Skin epidermis (tissue), 12 donors: ENCODE measurements at regions not wholly inside any gene's neighbourhood (a gene's known extent, or its start where the extent isn't known, plus 50 kb on each side); places are given as distances from the start of the nearest gene placed in this dataset.

ENCODE experiments used
- H3K27ac ChIP-seq, 21 experiments: fragments of 200-600 bp; sonication (generic) in 11 of 21; one replicate each; pipeline ENCODE4 v1.5.0; 2020; ENCODE audit warnings: mild to moderate bottlenecking in 3 of 21, inconsistent platforms in 2 of 21, moderate library complexity in 2 of 21
- H3K4me3 ChIP-seq, 7 experiments: fragments of 200-600 bp; sonication (generic) in 2 of 7; one replicate each; pipeline ENCODE4 v1.5.0; 2020; ENCODE audit warnings: inconsistent platforms in 2 of 7, mild to moderate bottlenecking in 2 of 7, moderate library complexity in 1 of 7

GRCh38 chr13:111470933-111471332 lies 150.5 kb downstream of the TEX29 start:
- H3K27ac ChIP-seq, result no peak overlapping the region
- H3K4me3 ChIP-seq, result no peak overlapping the region

GRCh38 chr13:111472083-111472482 lies 151.6 kb downstream of the TEX29 start:
- H3K4me3 ChIP-seq, result no peak overlapping the region

GRCh38 chr13:111472559-111473460 lies 152.4 kb downstream of the TEX29 start:
- Histone ChIP-seq H3K27ac (no peak overlapping the region), H3K4me3 (no peak overlapping the region)

More at GRCh38 chr13:111472083-111472482, 151.6 kb downstream of the TEX29 start:
- H3K27ac ChIP-seq, result no peak overlapping the region

GRCh38 chr13:111474136-111475002 lies 153.9 kb downstream of the TEX29 start:
- Histone ChIP-seq H3K4me3 (no peak overlapping the region), H3K27ac (no peak overlapping the region)

- Histone ChIP-seq H3K4me3 (no peak overlapping the region), H3K27ac (no peak overlapping the region)
These were observed 155.0 kb downstream of the TEX29 start for GRCh38 chr13:111475488-111475887.

- no peak overlapping the region for H3K27ac ChIP-seq
- H3K4me3 ChIP-seq, result no peak overlapping the region
These were observed 155.8 kb downstream of the TEX29 start for GRCh38 chr13:111476197-111476596.

GRCh38 chr13:111479412-111479811 lies 159.0 kb downstream of the TEX29 start:
- Histone ChIP-seq H3K4me3 (no peak overlapping the region), H3K27ac (no peak overlapping the region)

GRCh38 chr13:111480503-111480902 lies 160.1 kb downstream of the TEX29 start:
- no peak overlapping the region for H3K27ac ChIP-seq
- no peak overlapping the region for H3K4me3 ChIP-seq

GRCh38 chr13:111480976-111481375 lies 160.5 kb downstream of the TEX29 start:
- no peak overlapping the region for H3K27ac ChIP-seq
- H3K4me3 ChIP-seq, result no peak overlapping the region

GRCh38 chr13:111482126-111482525 lies 161.7 kb downstream of the TEX29 start:
- no peak overlapping the region for H3K27ac ChIP-seq
- H3K4me3 ChIP-seq, result no peak overlapping the region

GRCh38 chr13:111482806-111483620 lies 162.6 kb downstream of the TEX29 start:
- H3K27ac ChIP-seq, result no peak overlapping the region
- H3K4me3 ChIP-seq, result no peak overlapping the region

GRCh38 chr13:111483621-111483987 lies 163.2 kb downstream of the TEX29 start:
- Histone ChIP-seq H3K27ac (no peak overlapping the region), H3K4me3 (no peak overlapping the region)

- no peak overlapping the region for H3K27ac ChIP-seq
- H3K4me3 ChIP-seq, result no peak overlapping the region
These were observed 163.9 kb downstream of the TEX29 start for GRCh38 chr13:111484141-111484925.

- Histone ChIP-seq H3K4me3 (no peak overlapping the region), H3K27ac (no peak overlapping the region)
These were observed 164.5 kb downstream of the TEX29 start for GRCh38 chr13:111484959-111485358.

- H3K27ac ChIP-seq, result no peak overlapping the region
- H3K4me3 ChIP-seq, result no peak overlapping the region
These were observed 165.2 kb downstream of the TEX29 start for GRCh38 chr13:111485491-111486250.

- H3K4me3 ChIP-seq, result no peak overlapping the region
These were observed 165.9 kb downstream of the TEX29 start for GRCh38 chr13:111486331-111486730.

GRCh38 chr13:111486801-111487200 lies 166.4 kb downstream of the TEX29 start:
- no peak overlapping the region for H3K4me3 ChIP-seq
- no peak overlapping the region for H3K27ac ChIP-seq

More at GRCh38 chr13:111486331-111486730, 165.9 kb downstream of the TEX29 start:
- no peak overlapping the region for H3K27ac ChIP-seq

- Histone ChIP-seq H3K4me3 (no peak overlapping the region), H3K27ac (no peak overlapping the region)
These were observed 168.2 kb downstream of the TEX29 start for GRCh38 chr13:111488486-111489132.
